Endothelial cell of umbilical vein (primary cell): ENCODE measurements at regions not wholly inside any gene's neighbourhood (a gene's known extent, or its start where the extent isn't known, plus 50 kb on each side); places are given as distances from the start of the nearest gene placed in this dataset.

Source experiments
- BruUV-seq: library from RNA; stranded (reverse); fragments of 400-500 nt; replicated peaks from 2 replicates; lab custom pipeline; 2021; lab: Mats Ljungman, UMichigan
- CTCF ChIA-PET: fragments of 300-600, 350-600 bp; sonication (Branson Sonifier 250); formaldehyde crosslinking; loops from one replicate; lab custom pipeline; 2021; ENCODE audit warnings: antibody characterized with exemption, inconsistent platforms; lab: Charles Lee
- POLR2A ChIA-PET: fragments of 300-600, 350-600 bp; sonication (Branson Sonifier 250); formaldehyde crosslinking; loops from one replicate; lab custom pipeline; 2021; ENCODE audit warnings: antibody characterized with exemption, inconsistent platforms; lab: Charles Lee
- DNase-seq: peaks from one replicate; pipeline ENCODE4 v3.0.0-alpha.2; 2011; ENCODE audit warnings: low read depth, low spot score
- FAIRE-seq: peaks from 2 replicates; lab custom pipeline; 2011; peaks lifted over from hg19 to GRCh38; lab: Jason Lieb, UNC
- H2AFZ ChIP-seq: 2 replicates; pipeline ENCODE4 v1.6.0; 2012; ENCODE audit warnings: low read depth, low read length, control low read depth, inconsistent platforms
- H3K27ac ChIP-seq: 2 replicates; pipeline ENCODE4 v1.5.1; 2011; ENCODE audit warnings: low read depth, mild to moderate bottlenecking, control low read depth, low read length, moderate library complexity; ENCODE audit not compliant: insufficient read depth
- H3K27me3 ChIP-seq, 2 experiments: 2 replicates each; pipeline versions ENCODE4 v1.6.0 to v1.6.1; 2011; ENCODE audit warnings: low read length in 2 of 2, mixed read lengths in 1 of 2; ENCODE audit not compliant: control insufficient read depth in 2 of 2, insufficient read depth in 2 of 2
- H3K36me3 ChIP-seq, 2 experiments: 2 replicates in 1 of 2; 3 replicates in 1 of 2; pipeline ENCODE4 v1.5.1; 2011; ENCODE audit warnings: low read length in 2 of 2, mild to moderate bottlenecking in 1 of 2, moderate library complexity in 1 of 2; ENCODE audit not compliant: control insufficient read depth in 2 of 2, insufficient read depth in 2 of 2; ENCODE audit errors: extremely low read depth in 1 of 2
- H3K4me1 ChIP-seq: 3 replicates; pipeline ENCODE4 v1.5.1; 2011; ENCODE audit warnings: mild to moderate bottlenecking, low read length; ENCODE audit not compliant: control insufficient read depth, insufficient read depth; ENCODE audit errors: extremely low read depth
- H3K4me2 ChIP-seq: 2 replicates; pipeline ENCODE4 v1.6.1; 2011; ENCODE audit warnings: low read length, control low read depth, mixed read lengths; ENCODE audit not compliant: insufficient read depth
- H3K4me3 ChIP-seq, 3 experiments: fragments of 200-600 bp in 1 of 3; sonication (generic), shearing (Covaris generic) in 1 of 3; replicated peaks in 1 of 3; 2 replicates each; pipeline ENCODE4 v1.5.1; 2011 to 2016; ENCODE audit warnings: control low read depth in 3 of 3, low read length in 3 of 3, mild to moderate bottlenecking in 2 of 3, inconsistent platforms in 1 of 3, low read depth in 1 of 3, moderate library complexity in 1 of 3; ENCODE audit not compliant: insufficient read depth in 1 of 3
- H3K79me2 ChIP-seq: 2 replicates; pipeline ENCODE4 v1.6.0; 2012; ENCODE audit warnings: low read length, inconsistent platforms; ENCODE audit not compliant: control insufficient read depth, insufficient read depth
- H3K9ac ChIP-seq: replicated peaks from 2 replicates; pipeline ENCODE3; 2011; ENCODE audit warnings: low read length, control low read depth; ENCODE audit not compliant: insufficient read depth; ENCODE audit errors: extremely low read depth
- H3K9me1 ChIP-seq: replicated peaks from 3 replicates; pipeline ENCODE4 v1.6.0; 2011; ENCODE audit warnings: mild to moderate bottlenecking, low read length; ENCODE audit not compliant: control insufficient read depth, insufficient read depth; ENCODE audit errors: extremely low read depth
- H3K9me3 ChIP-seq: replicated peaks from 2 replicates; pipeline ENCODE4 v1.5.1; 2012; ENCODE audit warnings: low read length, inconsistent platforms; ENCODE audit not compliant: control insufficient read depth, insufficient read depth
- H4K20me1 ChIP-seq: replicated peaks from 2 replicates; pipeline ENCODE3; 2011; ENCODE audit warnings: mild to moderate bottlenecking, low read length; ENCODE audit not compliant: control insufficient read depth, insufficient read depth; ENCODE audit errors: extremely low read depth
- CTCF ChIP-seq, 2 donors: IDR thresholded peaks; 1 replicate in 1 of 2; 2 replicates in 1 of 2; pipeline ENCODE4 v1.5.1; 2011; ENCODE audit warnings: low read length in 2 of 2, mild to moderate bottlenecking in 2 of 2, moderate library complexity in 2 of 2, control low read depth in 1 of 2, inconsistent platforms in 1 of 2, low read depth in 1 of 2; ENCODE audit not compliant: insufficient read depth in 1 of 2; ENCODE audit errors: extremely low read depth in 1 of 2
- EZH2 ChIP-seq: IDR thresholded peaks from 2 replicates; pipeline ENCODE4 v1.6.1; 2012; ENCODE audit warnings: borderline replicate concordance, low read depth, mild to moderate bottlenecking, moderate library complexity, low read length, inconsistent platforms; ENCODE audit not compliant: severe bottlenecking
- FOS ChIP-seq: IDR thresholded peaks from 2 replicates; pipeline ENCODE4 v1.6.1; 2011; ENCODE audit warnings: mild to moderate bottlenecking, low read length, moderate library complexity, borderline replicate concordance; ENCODE audit not compliant: insufficient read depth
- GATA2 ChIP-seq: IDR thresholded peaks from 2 replicates; pipeline ENCODE4 v1.7.0; 2011; ENCODE audit warnings: low read depth, mild to moderate bottlenecking, moderate library complexity, mixed read lengths, low read length; ENCODE audit not compliant: insufficient read length, insufficient read depth
- JUN ChIP-seq: IDR thresholded peaks from 2 replicates; pipeline ENCODE4 v1.6.1; 2011; ENCODE audit warnings: borderline replicate concordance, low read depth; ENCODE audit not compliant: insufficient read length, insufficient read depth
- MAX ChIP-seq: IDR thresholded peaks from 2 replicates; pipeline ENCODE4 v1.6.1; 2011; ENCODE audit not compliant: insufficient read depth, insufficient read length
- MYC ChIP-seq: IDR thresholded peaks from one replicate; pipeline ENCODE4 v1.6.1; 2011; ENCODE audit warnings: mild to moderate bottlenecking, low read depth, low read length
- POLR2A ChIP-seq: IDR thresholded peaks from 2 replicates; pipeline ENCODE4 v1.6.1; 2012; ENCODE audit warnings: low read depth, mild to moderate bottlenecking, control low read depth, low read length
- POLR2AphosphoS5 ChIP-seq: IDR thresholded peaks from 2 replicates; pipeline ENCODE4 v1.6.1; 2012; ENCODE audit warnings: low read depth, mild to moderate bottlenecking, control low read depth, low read length, moderate library complexity; ENCODE audit not compliant: insufficient read depth
- dilution Hi-C: fragments of 300-500 bp; cut with MboI; formaldehyde crosslinking; loops from one replicate; pipeline ENCODE4 v1.15.0; 2019; ENCODE audit warnings: low sequenced_read_pairs; ENCODE audit not compliant: extremely low pct_ligation_motif_present
- intact Hi-C: fragments of 100-400 bp; cut with micrococcal nuclease; formaldehyde crosslinking; loops from one replicate; pipeline ENCODE4 v1.10.0; 2022

- intact Hi-C loops (no loop called here), dilution Hi-C loops (no loop called here)
- TF ChIP-seq EZH2 (no peak), FOS (no peak), GATA2 (no peak), MAX (no peak), JUN (no peak), MYC (no peak), CTCF (IDR thresholded peaks at IDR 0.05; ENCODE audit: extremely low read depth in 1 of 2, insufficient read depth in 1 of 2, low read depth in 1 of 2, low read length in 2 of 2) (no peak), POLR2A (no peak), POLR2AphosphoS5 (no peak)
- H3K9ac ChIP-seq, result no peak overlapping the region
- no peaks in the 10 kb centered on the region for H3K9me1 ChIP-seq
- no peak overlapping the region for H3K4me2 ChIP-seq
- DNase-seq (no peak), FAIRE-seq (no peak)
- no peaks in the 10 kb centered on the region for H3K36me3 ChIP-seq
- H3K4me1 ChIP-seq, result no peaks in the 10 kb centered on the region
- H3K4me3 ChIP-seq, result no peak overlapping the region
- BruUV-seq, result no TSS peak
- no peaks in the 10 kb centered on the region for H3K79me2 ChIP-seq
- no peak overlapping the region for H2AFZ ChIP-seq
- no peak overlapping the region for H3K27ac ChIP-seq
- no peaks in the 10 kb centered on the region for H3K9me3 ChIP-seq
- no peaks in the 10 kb centered on the region for H4K20me1 ChIP-seq
- ChIA-PET POLR2A (no interaction called here), CTCF (interaction anchor here (0.8 to 2.1 kb wide), 6 partner anchors 9 to 302 kb away, joined by 3 to 7 read pairs (median 3); no protein-coding TSS in a partner anchor)
- H3K27me3 ChIP-seq, result no peaks in the 10 kb centered on the region
Measured at GRCh38 chr4:123806056-123806455, 409.5 kb downstream of the SPRY1 start.
